ENCODE measurements at regions not wholly inside any gene's neighbourhood (a gene's known extent, or its start where the extent isn't known, plus 50 kb on each side); places are given as distances from the start of the nearest gene placed in this dataset.
"Not testable (repeated sequence)": the region's sequence is repeated elsewhere in the genome, so short reads cannot be mapped to it uniquely, and the experiment has no call there.

GRCh38 chr1:115156826-115157468 is 67.6 kb upstream of the TSPAN2 start:
- no peak for TF ChIP-seq ISL1 (CRISPR knock-in tag; IDR thresholded peaks at IDR 0.05)
- TF ChIP-seq TCF4 (CRISPR knock-in tag; IDR thresholded peaks at IDR 0.05; ENCODE audit: borderline replicate concordance): no peak
- peak; percentile 44; the same call in 1 of the 2 replicates for TF ChIP-seq TOX (CRISPR knock-in tag; IDR thresholded peaks at IDR 0.05; ENCODE audit: borderline replicate concordance)
- TF ChIP-seq ZC3H10 (CRISPR knock-in tag; IDR thresholded peaks at IDR 0.05): 0 out of 2 replicates have a peak, but pooled peaks have one; percentile 34
- no peak for TF ChIP-seq ZNF70 (CRISPR knock-in tag; IDR thresholded peaks at IDR 0.05)
- ATAC-seq: peak; percentile 25; the same call in 2 of the 3 replicates

GRCh38 chr1:115153966-115154557 is 64.8 kb upstream of the TSPAN2 start:
- TF ChIP-seq CSRNP3 (CRISPR knock-in tag; IDR thresholded peaks at IDR 0.05) (no peak), PATZ1 (CRISPR knock-in tag; IDR thresholded peaks at IDR 0.05; ENCODE audit: borderline replicate concordance) (no peak), RARB (CRISPR knock-in tag; IDR thresholded peaks at IDR 0.05) (no peak), OSR1 (CRISPR knock-in tag; IDR thresholded peaks at IDR 0.05) (no peak), ZC3H10 (CRISPR knock-in tag; IDR thresholded peaks at IDR 0.05) (no peak), TSHZ2 (CRISPR knock-in tag; IDR thresholded peaks at IDR 0.05) (no peak), ISL1 (CRISPR knock-in tag; IDR thresholded peaks at IDR 0.05) (no peak), ZNF8 (CRISPR knock-in tag; IDR thresholded peaks at IDR 0.05) (no peak), ZNF565 (CRISPR knock-in tag; conservative IDR thresholded peaks at IDR 0.05; ENCODE audit: low read depth) (no peak), TCF4 (CRISPR knock-in tag; IDR thresholded peaks at IDR 0.05; ENCODE audit: borderline replicate concordance) (no peak), GLIS3 (CRISPR knock-in tag; IDR thresholded peaks at IDR 0.05) (no peak), CSDC2 (CRISPR knock-in tag; IDR thresholded peaks at IDR 0.05) (no peak), ZFP30 (CRISPR knock-in tag; IDR thresholded peaks at IDR 0.05) (no peak), TOX (CRISPR knock-in tag; IDR thresholded peaks at IDR 0.05; ENCODE audit: borderline replicate concordance) (no peak), ARNTL (CRISPR knock-in tag; IDR thresholded peaks at IDR 0.05; ENCODE audit: borderline replicate concordance, low read depth) (no peak)

GRCh38 chr1:115147928-115148327 is 58.6 kb upstream of the TSPAN2 start:
- not testable (repeated sequence) for ATAC-seq

More at GRCh38 chr1:115153966-115154557, 64.8 kb upstream of the TSPAN2 start:
- ATAC-seq: no peak

GRCh38 chr1:115145226-115145625 is 55.9 kb upstream of the TSPAN2 start:
- TF ChIP-seq TOX (CRISPR knock-in tag; IDR thresholded peaks at IDR 0.05; ENCODE audit: borderline replicate concordance) (no peak), CSDC2 (CRISPR knock-in tag; IDR thresholded peaks at IDR 0.05) (no peak), PATZ1 (CRISPR knock-in tag; IDR thresholded peaks at IDR 0.05; ENCODE audit: borderline replicate concordance) (no peak), ZFP3 (CRISPR knock-in tag; IDR thresholded peaks at IDR 0.05) (no peak), ZNF8 (CRISPR knock-in tag; IDR thresholded peaks at IDR 0.05) (no peak), TSHZ2 (CRISPR knock-in tag; IDR thresholded peaks at IDR 0.05) (no peak), TCF4 (CRISPR knock-in tag; IDR thresholded peaks at IDR 0.05; ENCODE audit: borderline replicate concordance) (no peak), ZNF565 (CRISPR knock-in tag; conservative IDR thresholded peaks at IDR 0.05; ENCODE audit: low read depth) (no peak)
- ATAC-seq: no peak

Data from SK-N-SH treated with all-trans-retinoic acid at 6 μM for 48 hours (cell line).